ENCODE measurements at regions not wholly inside any gene's neighbourhood (a gene's known extent, or its start where the extent isn't known, plus 50 kb on each side); places are given as distances from the start of the nearest gene placed in this dataset.

DNA sequence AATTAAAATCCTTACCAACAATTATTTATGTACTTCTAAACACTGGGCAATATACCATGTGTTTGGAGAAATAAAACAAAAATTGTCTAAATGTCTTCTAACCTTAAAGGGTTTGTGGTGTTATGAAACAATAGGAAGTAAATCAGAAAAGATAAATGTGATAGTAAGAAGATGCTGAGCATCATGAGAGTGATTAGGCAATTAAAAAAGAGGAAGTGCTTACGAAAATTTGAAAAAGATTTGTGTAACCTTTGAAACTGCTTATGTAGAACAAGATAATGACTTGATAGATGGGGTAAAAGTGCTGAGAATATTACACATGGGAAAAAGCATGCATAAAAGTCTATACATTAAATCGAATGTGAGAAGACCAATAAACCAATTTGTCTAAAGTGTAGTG, 573.4 kb upstream of the CNTNAP2 start:
- TF ChIP-seq FOS (IDR thresholded peaks at IDR 0.05; ENCODE audit: borderline replicate concordance, insufficient read depth, low read length) (no peak), POLR2A (IDR thresholded peaks at IDR 0.05; ENCODE audit: low read depth, low read length) (no peak), EZH2 (IDR thresholded peaks at IDR 0.05; ENCODE audit: borderline replicate concordance, low read depth, low read length, severe bottlenecking) (no peak), POLR2AphosphoS5 (IDR thresholded peaks at IDR 0.05; ENCODE audit: insufficient read depth, low read depth, low read length) (no peak)
- TF ChIP-seq, protein P1, sequence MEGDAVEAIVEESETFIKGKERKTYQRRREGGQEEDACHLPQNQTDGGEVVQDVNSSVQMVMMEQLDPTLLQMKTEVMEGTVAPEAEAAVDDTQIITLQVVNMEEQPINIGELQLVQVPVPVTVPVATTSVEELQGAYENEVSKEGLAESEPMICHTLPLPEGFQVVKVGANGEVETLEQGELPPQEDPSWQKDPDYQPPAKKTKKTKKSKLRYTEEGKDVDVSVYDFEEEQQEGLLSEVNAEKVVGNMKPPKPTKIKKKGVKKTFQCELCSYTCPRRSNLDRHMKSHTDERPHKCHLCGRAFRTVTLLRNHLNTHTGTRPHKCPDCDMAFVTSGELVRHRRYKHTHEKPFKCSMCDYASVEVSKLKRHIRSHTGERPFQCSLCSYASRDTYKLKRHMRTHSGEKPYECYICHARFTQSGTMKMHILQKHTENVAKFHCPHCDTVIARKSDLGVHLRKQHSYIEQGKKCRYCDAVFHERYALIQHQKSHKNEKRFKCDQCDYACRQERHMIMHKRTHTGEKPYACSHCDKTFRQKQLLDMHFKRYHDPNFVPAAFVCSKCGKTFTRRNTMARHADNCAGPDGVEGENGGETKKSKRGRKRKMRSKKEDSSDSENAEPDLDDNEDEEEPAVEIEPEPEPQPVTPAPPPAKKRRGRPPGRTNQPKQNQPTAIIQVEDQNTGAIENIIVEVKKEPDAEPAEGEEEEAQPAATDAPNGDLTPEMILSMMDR (IDR thresholded peaks at IDR 0.05; ENCODE audit: extremely low read depth in 1 of 2, insufficient read depth in 1 of 2, low read depth in 1 of 2, low read length in 2 of 2) = no peak

Measured in endothelial cell of umbilical vein (primary cell).